Astrocyte (in vitro differentiated cells and primary cell): ENCODE measurements at regions not wholly inside any gene's neighbourhood (a gene's known extent, or its start where the extent isn't known, plus 50 kb on each side); places are given as distances from the start of the nearest gene placed in this dataset.

Experiments used
- DNase-seq: peaks from one replicate; pipeline ENCODE4 v3.0.0-alpha.2; 2010; ENCODE audit warnings: low read depth
- FAIRE-seq: peaks from 2 replicates; lab custom pipeline; 2011; peaks lifted over from hg19 to GRCh38; lab: Jason Lieb, UNC
- H2AFZ ChIP-seq: 2 replicates; pipeline ENCODE4 v1.6.0; 2012; ENCODE audit warnings: low read depth, low read length, inconsistent platforms
- H3K27ac ChIP-seq: 2 replicates; pipeline ENCODE4 v1.5.1; 2011; ENCODE audit warnings: low read depth, low read length, inconsistent platforms
- H3K27me3 ChIP-seq: 2 replicates; pipeline ENCODE4 v1.6.0; 2011; ENCODE audit warnings: low read length, inconsistent platforms; ENCODE audit not compliant: insufficient read depth
- H3K36me3 ChIP-seq: 2 replicates; pipeline ENCODE4 v1.5.1; 2011; ENCODE audit warnings: low read length, inconsistent platforms; ENCODE audit not compliant: insufficient read depth
- H3K4me1 ChIP-seq: 2 replicates; pipeline ENCODE4 v1.5.1; 2011; ENCODE audit warnings: low read length, inconsistent platforms; ENCODE audit not compliant: insufficient read depth
- H3K4me2 ChIP-seq: 2 replicates; pipeline ENCODE4 v1.6.0; 2012; ENCODE audit warnings: low read length, inconsistent platforms
- H3K4me3 ChIP-seq: 2 replicates; pipeline ENCODE4 v1.5.1; 2011; ENCODE audit warnings: low read depth, mild to moderate bottlenecking, low read length, inconsistent platforms; ENCODE audit not compliant: insufficient read depth
- H3K79me2 ChIP-seq: 2 replicates; pipeline ENCODE4 v1.6.0; 2012; ENCODE audit warnings: mild to moderate bottlenecking, low read length, inconsistent platforms; ENCODE audit not compliant: insufficient read depth
- H3K9ac ChIP-seq: 2 replicates; pipeline ENCODE4 v1.6.0; 2012; ENCODE audit warnings: mild to moderate bottlenecking, low read length, inconsistent platforms
- H3K9me3 ChIP-seq: 2 replicates; pipeline ENCODE4 v1.5.1; 2012; ENCODE audit warnings: low read depth, mild to moderate bottlenecking, low read length, inconsistent platforms; ENCODE audit not compliant: insufficient read depth
- H4K20me1 ChIP-seq: 2 replicates; pipeline ENCODE4 v1.6.0; 2012; ENCODE audit warnings: low read length, inconsistent platforms; ENCODE audit not compliant: insufficient read depth
- H3K27ac Mint-ChIP-seq: one replicate; pipeline ENCODE4 v1.8.0; 2021; ENCODE audit warnings: mild to moderate bottlenecking, mixed read lengths; ENCODE audit not compliant: unreplicated experiment
- H3K27me3 Mint-ChIP-seq: one replicate; pipeline ENCODE4 v1.8.0; 2021; ENCODE audit warnings: low read depth, mixed read lengths; ENCODE audit not compliant: unreplicated experiment
- H3K36me3 Mint-ChIP-seq: one replicate; pipeline ENCODE4 v1.8.0; 2021; ENCODE audit warnings: low read depth, mixed read lengths; ENCODE audit not compliant: unreplicated experiment
- H3K4me1 Mint-ChIP-seq: one replicate; pipeline ENCODE4 v1.8.0; 2021; ENCODE audit warnings: low read depth, mixed read lengths; ENCODE audit not compliant: unreplicated experiment
- H3K4me3 Mint-ChIP-seq: one replicate; pipeline ENCODE4 v1.8.0; 2021; ENCODE audit warnings: mild to moderate bottlenecking, moderate library complexity, mixed read lengths; ENCODE audit not compliant: unreplicated experiment
- H3K9me3 Mint-ChIP-seq: one replicate; pipeline ENCODE4 v1.8.0; 2021; ENCODE audit warnings: mild to moderate bottlenecking, mixed read lengths; ENCODE audit not compliant: unreplicated experiment
- CTCF ChIP-seq: IDR thresholded peaks from 2 replicates; pipeline ENCODE4 v1.5.1; 2011; ENCODE audit warnings: low read depth, mild to moderate bottlenecking, inconsistent platforms, low read length, moderate library complexity; ENCODE audit not compliant: insufficient read depth
- EZH2 ChIP-seq: IDR thresholded peaks from 2 replicates; pipeline ENCODE4 v1.6.1; 2012; ENCODE audit warnings: mild to moderate bottlenecking, low read length, inconsistent platforms; ENCODE audit not compliant: insufficient read depth

DNA sequence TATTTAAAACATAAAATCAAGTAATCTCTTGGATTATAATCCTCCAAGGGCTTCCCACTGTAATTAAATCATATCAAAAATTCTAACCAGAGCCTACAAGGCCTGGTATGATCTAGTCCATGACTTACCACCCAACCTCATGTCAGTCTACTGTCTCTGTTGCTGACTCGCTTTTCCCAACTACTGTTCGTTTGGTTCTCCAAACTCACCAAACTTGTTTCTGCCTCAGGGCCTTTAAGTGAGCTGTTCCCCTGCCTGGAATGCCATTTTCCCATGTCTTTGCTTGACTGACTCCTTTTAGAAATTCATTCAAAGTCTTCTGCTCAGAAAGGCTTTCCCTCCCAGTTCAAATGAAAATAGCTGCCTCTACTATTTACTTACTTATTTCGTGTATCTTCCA lies 95.9 kb downstream of the ZC3H11B start:
- DNase-seq (no peak), FAIRE-seq (no peak)
- H3K9me3 ChIP-seq, result no peaks in the 10 kb centered on the region
- Mint-ChIP-seq H3K36me3 (no peaks in the 10 kb centered on the region), H3K27me3 (no peaks in the 10 kb centered on the region), H3K9me3 (peaks cover 3% of the 10 kb centered on the region), H3K4me1 (peaks cover 14% of the 10 kb centered on the region), H3K27ac (no peak overlapping the region), H3K4me3 (no peak overlapping the region)
- H3K27me3 ChIP-seq, result no peaks in the 10 kb centered on the region
- TF ChIP-seq EZH2 (no peak), CTCF (no peak)
- no peak overlapping the region for H3K27ac ChIP-seq
- no peak overlapping the region for H2AFZ ChIP-seq
- no peaks in the 10 kb centered on the region for H4K20me1 ChIP-seq
- no peaks in the 10 kb centered on the region for H3K36me3 ChIP-seq
- H3K79me2 ChIP-seq, result no peaks in the 10 kb centered on the region
- H3K9ac ChIP-seq, result no peak overlapping the region
- no peak overlapping the region for H3K4me2 ChIP-seq
- H3K4me1 ChIP-seq, result peaks cover 13% of the 10 kb centered on the region
- no peak overlapping the region for H3K4me3 ChIP-seq

DNA sequence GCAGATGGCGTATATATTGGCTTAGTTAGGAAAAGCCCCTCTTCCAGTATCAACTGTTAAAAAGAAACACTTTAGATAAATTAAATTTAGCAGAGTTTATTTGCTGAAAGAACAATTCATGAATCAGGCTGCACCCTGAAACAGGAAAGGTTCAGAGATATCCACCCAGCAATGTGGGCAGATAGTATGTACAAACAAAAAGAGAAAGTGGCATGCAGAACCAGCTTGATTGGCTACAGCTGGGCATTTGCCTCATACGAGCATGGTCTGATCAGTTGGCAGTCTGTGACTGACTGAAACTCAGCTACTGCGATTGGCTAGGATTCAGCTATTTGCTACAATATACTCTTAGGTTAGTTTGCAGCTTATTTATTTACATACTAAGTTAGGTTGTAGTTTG lies 98.2 kb downstream of the ZC3H11B start:
- Mint-ChIP-seq H3K9me3 (peaks cover 3% of the 10 kb centered on the region), H3K27me3 (no peaks in the 10 kb centered on the region), H3K27ac (no peak overlapping the region), H3K4me1 (peaks cover 14% of the 10 kb centered on the region), H3K4me3 (no peak overlapping the region), H3K36me3 (no peaks in the 10 kb centered on the region)
- FAIRE-seq (no peak), DNase-seq (no peak)
- Histone ChIP-seq H3K4me1 (peaks cover 13% of the 10 kb centered on the region), H3K9me3 (no peaks in the 10 kb centered on the region), H3K4me2 (no peak overlapping the region), H4K20me1 (no peaks in the 10 kb centered on the region), H3K27ac (no peak overlapping the region), H3K4me3 (no peak overlapping the region), H3K9ac (no peak overlapping the region), H2AFZ (no peak overlapping the region), H3K36me3 (no peaks in the 10 kb centered on the region), H3K79me2 (no peaks in the 10 kb centered on the region), H3K27me3 (no peaks in the 10 kb centered on the region)
- TF ChIP-seq EZH2 (no peak), CTCF (no peak)

- Histone ChIP-seq H2AFZ (no peak overlapping the region), H3K9ac (no peak overlapping the region), H3K79me2 (no peaks in the 10 kb centered on the region), H3K4me2 (no peak overlapping the region), H3K27me3 (no peaks in the 10 kb centered on the region), H3K4me3 (no peak overlapping the region), H3K9me3 (no peaks in the 10 kb centered on the region), H3K27ac (no peak overlapping the region), H4K20me1 (no peaks in the 10 kb centered on the region), H3K36me3 (no peaks in the 10 kb centered on the region), H3K4me1 (no peaks in the 10 kb centered on the region)
- no peak for FAIRE-seq
- peaks cover 6% of the 10 kb centered on the region for H3K27me3 Mint-ChIP-seq
- no peak overlapping the region for H3K27ac Mint-ChIP-seq
- H3K4me1 Mint-ChIP-seq, result peaks cover 4% of the 10 kb centered on the region
- no peaks in the 10 kb centered on the region for H3K9me3 Mint-ChIP-seq
- H3K36me3 Mint-ChIP-seq, result peaks cover 2% of the 10 kb centered on the region
- no peak for TF ChIP-seq CTCF
- no peak for TF ChIP-seq EZH2
- no peak for DNase-seq
- H3K4me3 Mint-ChIP-seq, result no peak overlapping the region
Observed at GRCh38 chr1:219507437-219507836, 105.5 kb downstream of the ZC3H11B start.
